Activated gamma-delta T cell treated with anti-CD3 and anti-CD28 coated beads, Interleukin-2, amount 50 U/mL, for 16 hours (primary cell): ENCODE measurements at regions not wholly inside any gene's neighbourhood (a gene's known extent, or its start where the extent isn't known, plus 50 kb on each side); places are given as distances from the start of the nearest gene placed in this dataset.

Experiments
- DNase-seq: peaks from one replicate; pipeline ENCODE4 v3.0.0-alpha.2; 2020; ENCODE audit warnings: low read depth

DNA sequence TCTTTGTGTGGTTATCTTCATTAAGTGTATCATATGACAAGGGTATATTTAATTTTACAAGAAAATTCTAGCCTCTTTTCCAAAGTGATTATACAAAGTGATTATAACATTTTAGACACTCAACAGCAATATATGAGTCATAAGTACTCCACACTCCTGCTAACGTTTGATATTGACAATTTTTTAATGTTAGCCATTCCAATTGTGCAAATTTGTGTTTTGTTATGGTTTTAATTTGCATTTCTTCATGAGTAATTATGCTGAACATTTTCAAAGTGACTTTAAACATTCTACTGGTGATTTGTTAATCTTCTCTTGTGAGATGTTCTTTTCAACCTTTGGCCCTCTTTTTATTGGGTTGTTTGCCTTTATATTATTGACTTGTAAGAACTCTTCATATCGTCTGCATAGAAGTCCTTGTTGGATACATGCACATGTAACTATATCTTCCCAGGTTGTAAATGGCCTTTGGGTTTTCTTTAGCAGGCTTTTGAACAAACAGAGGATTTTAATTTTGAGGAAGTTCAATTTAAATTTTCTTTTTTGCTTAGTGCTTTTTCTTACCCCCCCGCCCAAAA is 771.6 kb upstream of the ZNF608 start:
- no peak for DNase-seq

- DNase-seq, result no peak
These were observed 774.9 kb upstream of the ZNF608 start for GRCh38 chr5:125521289-125521688.

- DNase-seq, result no peak
These were observed 778.9 kb upstream of the ZNF608 start for GRCh38 chr5:125525356-125525755.

GRCh38 chr5:125526966-125527365 is 780.5 kb upstream of the ZNF608 start:
- DNase-seq, result no peak

- no peak for DNase-seq
These were observed 782.4 kb upstream of the ZNF608 start for GRCh38 chr5:125528881-125529280.

GRCh38 chr5:125530833-125531615 is 784.6 kb upstream of the ZNF608 start:
- DNase-seq, result no peak

DNA sequence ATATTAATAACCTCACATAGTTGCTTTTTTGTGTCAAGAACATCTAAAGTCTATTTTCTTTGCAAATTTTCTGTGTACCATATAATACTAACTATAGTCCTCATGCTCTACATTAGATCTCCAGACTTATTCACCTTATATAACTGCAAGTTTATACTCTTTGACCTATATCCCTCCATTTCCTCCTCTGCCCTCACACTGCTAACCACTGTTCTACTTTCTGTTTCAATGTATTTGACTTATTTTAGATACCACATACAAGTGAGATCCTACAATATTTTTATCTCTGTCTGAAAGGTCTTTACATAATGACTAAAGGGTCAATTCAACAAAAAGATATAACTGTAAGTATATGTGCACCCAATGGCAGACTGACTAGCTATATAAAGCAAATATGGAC is 789.7 kb upstream of the ZNF608 start:
- DNase-seq, result no peak

GRCh38 chr5:125536582-125536981 is 790.1 kb upstream of the ZNF608 start:
- no peak for DNase-seq

GRCh38 chr5:125537661-125538060 is 791.2 kb upstream of the ZNF608 start:
- DNase-seq, result no peak

GRCh38 chr5:125538469-125538868 is 792.0 kb upstream of the ZNF608 start:
- DNase-seq, result no peak

GRCh38 chr5:125541085-125541484 is 794.6 kb upstream of the ZNF608 start:
- no peak for DNase-seq

- no peak for DNase-seq
These were observed 803.0 kb upstream of the ZNF608 start for GRCh38 chr5:125549322-125549911.

GRCh38 chr5:125550274-125550673 is 803.8 kb upstream of the ZNF608 start:
- no peak for DNase-seq

- DNase-seq, result no peak
These were observed 804.8 kb upstream of the ZNF608 start for GRCh38 chr5:125551246-125551645.

- DNase-seq, result no peak
These were observed 805.4 kb upstream of the ZNF608 start for GRCh38 chr5:125551797-125552196.

DNA sequence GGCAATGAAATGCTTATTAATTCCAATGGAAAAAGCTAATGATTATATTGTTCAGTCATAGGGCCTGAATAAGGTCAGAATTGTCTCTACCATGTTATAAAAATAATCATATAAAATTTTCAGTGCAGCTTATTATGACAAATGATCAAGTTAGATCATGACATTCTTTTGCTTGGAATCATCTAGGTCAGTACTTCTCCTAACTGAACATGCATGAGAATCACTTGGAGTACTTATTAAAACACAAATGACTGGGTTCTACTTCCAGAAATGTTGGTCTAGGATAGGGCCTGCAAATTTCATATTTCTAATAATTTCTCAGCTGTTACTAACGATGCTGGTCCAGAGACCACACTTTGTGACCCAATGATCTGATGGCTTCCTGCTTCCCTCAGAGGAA is 806.0 kb upstream of the ZNF608 start:
- DNase-seq, result no peak

DNA sequence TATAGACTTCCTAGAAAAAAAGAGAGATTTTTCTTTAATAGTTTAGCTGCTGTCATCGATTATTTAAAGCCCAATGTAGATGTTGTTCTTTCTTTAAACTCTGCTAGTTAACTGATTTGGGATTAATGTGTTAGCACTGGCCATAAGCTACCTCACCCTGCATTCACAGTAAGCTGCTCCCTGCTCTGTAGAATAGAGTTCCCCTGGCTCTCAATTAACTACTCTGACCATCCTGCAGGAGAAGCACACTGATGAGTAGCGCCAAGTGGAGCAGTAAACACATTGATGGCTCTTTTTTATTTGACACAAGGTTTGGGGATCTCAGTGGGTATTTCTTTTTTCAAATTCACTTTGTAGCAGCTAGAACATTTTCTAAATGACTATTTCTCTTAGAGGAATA is 807.9 kb upstream of the ZNF608 start:
- no peak for DNase-seq

GRCh38 chr5:125555591-125555990 is 809.2 kb upstream of the ZNF608 start:
- DNase-seq, result no peak

GRCh38 chr5:125558016-125558415 is 811.6 kb upstream of the ZNF608 start:
- DNase-seq, result no peak

GRCh38 chr5:125558466-125558865 is 812.0 kb upstream of the ZNF608 start:
- DNase-seq, result no peak

DNA sequence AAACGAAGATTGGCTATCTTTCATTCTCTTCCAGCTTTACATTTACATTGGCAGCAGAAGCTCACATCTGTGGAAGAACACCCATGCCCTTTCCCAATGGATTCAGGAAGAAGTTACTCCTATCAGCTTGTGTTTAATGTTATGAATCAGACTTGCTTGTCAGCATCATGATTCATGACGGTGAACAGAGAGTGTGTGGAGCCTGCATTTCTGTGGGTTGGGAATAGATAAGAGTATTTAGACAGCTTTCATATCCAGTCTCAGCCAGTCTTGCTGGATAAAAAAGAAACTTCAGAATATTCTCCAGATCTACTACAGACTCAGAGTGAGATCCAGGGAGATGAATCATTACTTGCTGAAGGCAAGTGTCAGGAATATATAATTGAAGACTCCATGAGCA is 812.9 kb upstream of the ZNF608 start:
- no peak for DNase-seq

GRCh38 chr5:125560476-125561225 is 814.2 kb upstream of the ZNF608 start:
- DNase-seq, result no peak
